HCT116 (cell line): ENCODE measurements at regions not wholly inside any gene's neighbourhood (a gene's known extent, or its start where the extent isn't known, plus 50 kb on each side); places are given as distances from the start of the nearest gene placed in this dataset.

Experiments used
- ATAC-seq: fragments of 200-7000 bp; cut with Tn5 transposase; 2 replicates; pipeline ENCODE4 v1.9.1; 2020; ENCODE audit warnings: mild to moderate bottlenecking, moderate library complexity
- BruUV-seq: library from RNA; stranded (reverse); fragments of 400-500 nt; replicated peaks from 2 replicates; lab custom pipeline; 2021; lab: Mats Ljungman, UMichigan
- CTCF ChIA-PET: fragments of 300-600 bp; sonication (Branson Sonifier 250); formaldehyde crosslinking; loops from one replicate; lab custom pipeline; 2021; ENCODE audit warnings: antibody characterized with exemption; lab: Charles Lee
- POLR2A ChIA-PET: fragments of 300-600, 350-600 bp; sonication (Branson Sonifier 250); formaldehyde crosslinking; loops from one replicate; lab custom pipeline; 2021; ENCODE audit warnings: antibody characterized with exemption; lab: Charles Lee
- RAD21 ChIA-PET, 2 experiments: fragments of 300-600 bp; sonication (Branson Sonifier 250); formaldehyde crosslinking; loops; one replicate each; lab custom pipeline; 2023; ENCODE audit warnings: low total read pairs in 2 of 2; ENCODE audit not compliant: uncharacterized antibody in 2 of 2, unreplicated experiment in 2 of 2, low non-redundant PET in 1 of 2; lab: Charles Lee
- DNase-seq: peaks from one replicate; pipeline ENCODE4 v3.0.0-alpha.2; 2010; ENCODE audit warnings: low read depth, low spot score
- H2AFZ ChIP-seq: fragments of 200-600 bp; shearing (Covaris generic), sonication (generic); 2 replicates; pipeline ENCODE4 v1.6.1; 2017; ENCODE audit warnings: low read depth, mixed run types, mixed read lengths, antibody characterized with exemption, low read length; ENCODE audit not compliant: poor library complexity, severe bottlenecking
- H3K27ac ChIP-seq: 2 replicates; pipeline ENCODE4 v1.5.1; 2012; ENCODE audit warnings: low read depth, low read length
- H3K27me3 ChIP-seq: fragments of 200-600 bp; sonication (generic); 2 replicates; pipeline ENCODE4 v1.6.1; 2016; ENCODE audit warnings: mixed run types, low read length, mixed read lengths; ENCODE audit not compliant: insufficient read depth
- H3K36me3 ChIP-seq, 2 experiments: fragments of 200-500 bp in 1 of 2; fragments of 200-600 bp in 1 of 2; sonication (Bioruptor generic) in 1 of 2; sonication (generic) in 1 of 2; 2 replicates each; pipeline versions ENCODE4 v1.5.1 to v1.6.1; 2014 to 2016; ENCODE audit warnings: low read length in 2 of 2, inconsistent platforms in 1 of 2, mixed read lengths in 1 of 2, mixed run types in 1 of 2; ENCODE audit not compliant: insufficient read depth in 2 of 2, control insufficient read depth in 1 of 2
- H3K4me1 ChIP-seq, 2 experiments: fragments of 200-600 bp in 1 of 2; sonication (generic) in 1 of 2; 2 replicates each; pipeline versions ENCODE4 v1.5.1 to v1.6.1; 2012 to 2017; ENCODE audit warnings: low read length in 2 of 2, inconsistent platforms in 1 of 2, mild to moderate bottlenecking in 1 of 2, mixed read lengths in 1 of 2, mixed run types in 1 of 2, moderate library complexity in 1 of 2; ENCODE audit not compliant: insufficient read depth in 2 of 2, control insufficient read depth in 1 of 2
- H3K4me2 ChIP-seq: fragments of 200-600 bp; sonication (generic); 2 replicates; pipeline ENCODE4 v1.6.1; 2017; ENCODE audit warnings: mixed run types, low read length, mixed read lengths
- H3K4me3 ChIP-seq, 2 experiments: fragments of 200-600 bp in 1 of 2; sonication (generic) in 1 of 2; replicated peaks in 1 of 2; 2 replicates each; pipeline ENCODE4 v1.5.1; 2011 to 2016; ENCODE audit warnings: low read length in 2 of 2, control low read depth in 1 of 2, low read depth in 1 of 2, mild to moderate bottlenecking in 1 of 2, mixed read lengths in 1 of 2, mixed run types in 1 of 2
- H3K79me2 ChIP-seq: fragments of 200-600 bp; sonication (generic); 2 replicates; pipeline ENCODE4 v1.6.1; 2017; ENCODE audit warnings: mild to moderate bottlenecking, mixed run types, low read length, moderate library complexity, mixed read lengths; ENCODE audit not compliant: insufficient read depth
- H3K9ac ChIP-seq: fragments of 200-600 bp; sonication (generic); 2 replicates; pipeline ENCODE4 v1.6.1; 2016; ENCODE audit warnings: low read length, mixed read lengths
- H3K9me2 ChIP-seq: fragments of 200-600 bp; sonication (generic), shearing (Covaris generic); 2 replicates; pipeline ENCODE4 v1.6.1; 2017; ENCODE audit warnings: mixed run types, mild to moderate bottlenecking, moderate library complexity; ENCODE audit not compliant: insufficient read depth
- H3K9me3 ChIP-seq, 2 experiments: fragments of 200-500 bp in 1 of 2; fragments of 200-600 bp in 1 of 2; sonication (Bioruptor generic) in 1 of 2; sonication (generic) in 1 of 2; 2 replicates each; pipeline ENCODE4 v1.6.1; 2014 to 2017; ENCODE audit warnings: low read length in 2 of 2, mixed read lengths in 2 of 2, inconsistent platforms in 1 of 2, low read depth in 1 of 2, mild to moderate bottlenecking in 1 of 2, mixed run types in 1 of 2, moderate library complexity in 1 of 2; ENCODE audit not compliant: control insufficient read depth in 1 of 2, insufficient read depth in 1 of 2
- H4K20me1 ChIP-seq: fragments of 200-600 bp; sonication (generic), shearing (Covaris generic); 2 replicates; pipeline ENCODE4 v1.6.1; 2017; ENCODE audit warnings: mixed run types, mild to moderate bottlenecking, moderate library complexity; ENCODE audit not compliant: insufficient read depth
- CBX3 ChIP-seq: IDR thresholded peaks from 2 replicates; pipeline ENCODE4 v1.6.1; 2012; ENCODE audit warnings: low read depth
- CEBPB ChIP-seq: IDR thresholded peaks from 2 replicates; pipeline ENCODE4 v1.6.1; 2012; ENCODE audit warnings: low read depth
- EGR1 ChIP-seq: IDR thresholded peaks from 2 replicates; pipeline ENCODE4 v1.6.1; 2012; ENCODE audit warnings: low read depth
- ELF1 ChIP-seq: IDR thresholded peaks from 2 replicates; pipeline ENCODE4 v1.6.1; 2012; ENCODE audit warnings: low read depth, borderline replicate concordance
- EZH2 ChIP-seq: fragments of 200-600 bp; sonication (generic); IDR thresholded peaks from 2 replicates; pipeline ENCODE4 v1.6.1; 2017; ENCODE audit warnings: antibody characterized with exemption, mixed run types
- JUND ChIP-seq: IDR thresholded peaks from 2 replicates; pipeline ENCODE4 v1.6.1; 2012
- SIN3A ChIP-seq: IDR thresholded peaks from 2 replicates; pipeline ENCODE4 v1.6.1; 2012; ENCODE audit warnings: low read depth
- SP1 ChIP-seq: IDR thresholded peaks from 2 replicates; pipeline ENCODE4 v1.6.1; 2012; ENCODE audit warnings: low read depth
- YY1 ChIP-seq: IDR thresholded peaks from 2 replicates; pipeline ENCODE4 v1.6.1; 2011; ENCODE audit warnings: low read length, low read depth, moderate library complexity, mild to moderate bottlenecking; ENCODE audit not compliant: insufficient replicate concordance; ENCODE audit errors: extremely low read depth
- ZFX ChIP-seq: fragments of 450-650 bp; IDR thresholded peaks from 2 replicates; pipeline ENCODE4 v1.6.1; 2017
- intact Hi-C: fragments of 100-400 bp; cut with micrococcal nuclease; formaldehyde crosslinking; loops from 2 replicates; pipeline ENCODE4 v1.10.0; 2022
- TF ChIP-seq, protein P1 (sequence below): IDR thresholded peaks from 2 replicates; pipeline ENCODE4 v1.6.1; 2011; ENCODE audit warnings: mild to moderate bottlenecking, low read length, moderate library complexity; ENCODE audit not compliant: insufficient replicate concordance; ENCODE audit errors: extremely low read depth
- TF ChIP-seq, protein P2 (sequence below): IDR thresholded peaks from 2 replicates; pipeline ENCODE4 v1.6.1; 2012
- TF ChIP-seq, protein P3 (sequence below), 3 experiments: fragments of 200-600 bp in 1 of 3; sonication (generic) in 1 of 3; IDR thresholded peaks in 2 of 3; conservative IDR thresholded peaks in 1 of 3; 2 replicates each; pipeline ENCODE4 v1.5.1; 2012 to 2017; ENCODE audit warnings: low read depth in 2 of 3, low read length in 2 of 3, antibody characterized with exemption in 1 of 3, borderline replicate concordance in 1 of 3, control low read depth in 1 of 3, mild to moderate bottlenecking in 1 of 3, mixed read lengths in 1 of 3, mixed run types in 1 of 3, moderate library complexity in 1 of 3; ENCODE audit not compliant: insufficient read depth in 1 of 3

DNA sequence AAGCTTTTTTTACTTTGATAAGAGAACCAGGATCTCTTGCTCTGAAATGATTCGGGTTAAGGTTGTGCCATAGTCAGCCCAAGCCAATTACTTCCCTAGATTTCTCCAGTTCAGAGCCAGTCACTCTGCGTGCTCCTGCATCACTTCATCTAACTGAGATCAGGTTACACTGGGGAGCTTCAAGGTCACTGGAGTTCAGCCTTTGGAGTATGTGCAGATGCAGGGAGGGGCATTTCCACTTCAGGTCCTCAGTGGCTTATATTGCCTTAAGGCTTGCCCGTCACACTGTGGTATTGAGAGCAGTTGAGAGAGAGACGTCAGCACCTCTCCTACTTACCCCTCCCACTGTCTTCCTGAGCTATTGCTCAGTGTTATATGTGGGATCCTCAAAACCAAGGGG lies 317.8 kb downstream of the EPHA4 start:
- peaks cover 7% of the 10 kb centered on the region; the same call in 1 of the 2 replicates for H3K27me3 ChIP-seq
- no peak overlapping the region for H2AFZ ChIP-seq
- POLR2A ChIA-PET, result no interaction called here
- no peak overlapping the region for H3K4me2 ChIP-seq
- no peaks in the 10 kb centered on the region for H4K20me1 ChIP-seq
- no peaks in the 10 kb centered on the region for H3K9me2 ChIP-seq
- no peaks in the 10 kb centered on the region for H3K9me3 ChIP-seq
- TF ChIP-seq ELF1 (no peak), YY1 (no peak), EZH2 (no peak), SIN3A (no peak), CBX3 (no peak), EGR1 (no peak), CEBPB (no peak), SP1 (no peak), ZFX (no peak), JUND (no peak)
- TF ChIP-seq, protein P1, sequence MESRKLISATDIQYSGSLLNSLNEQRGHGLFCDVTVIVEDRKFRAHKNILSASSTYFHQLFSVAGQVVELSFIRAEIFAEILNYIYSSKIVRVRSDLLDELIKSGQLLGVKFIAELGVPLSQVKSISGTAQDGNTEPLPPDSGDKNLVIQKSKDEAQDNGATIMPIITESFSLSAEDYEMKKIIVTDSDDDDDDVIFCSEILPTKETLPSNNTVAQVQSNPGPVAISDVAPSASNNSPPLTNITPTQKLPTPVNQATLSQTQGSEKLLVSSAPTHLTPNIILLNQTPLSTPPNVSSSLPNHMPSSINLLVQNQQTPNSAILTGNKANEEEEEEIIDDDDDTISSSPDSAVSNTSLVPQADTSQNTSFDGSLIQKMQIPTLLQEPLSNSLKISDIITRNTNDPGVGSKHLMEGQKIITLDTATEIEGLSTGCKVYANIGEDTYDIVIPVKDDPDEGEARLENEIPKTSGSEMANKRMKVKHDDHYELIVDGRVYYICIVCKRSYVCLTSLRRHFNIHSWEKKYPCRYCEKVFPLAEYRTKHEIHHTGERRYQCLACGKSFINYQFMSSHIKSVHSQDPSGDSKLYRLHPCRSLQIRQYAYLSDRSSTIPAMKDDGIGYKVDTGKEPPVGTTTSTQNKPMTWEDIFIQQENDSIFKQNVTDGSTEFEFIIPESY, result no peak
- TF ChIP-seq, protein P2, sequence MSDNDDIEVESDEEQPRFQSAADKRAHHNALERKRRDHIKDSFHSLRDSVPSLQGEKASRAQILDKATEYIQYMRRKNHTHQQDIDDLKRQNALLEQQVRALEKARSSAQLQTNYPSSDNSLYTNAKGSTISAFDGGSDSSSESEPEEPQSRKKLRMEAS, result no peak
- TF ChIP-seq, protein P3, sequence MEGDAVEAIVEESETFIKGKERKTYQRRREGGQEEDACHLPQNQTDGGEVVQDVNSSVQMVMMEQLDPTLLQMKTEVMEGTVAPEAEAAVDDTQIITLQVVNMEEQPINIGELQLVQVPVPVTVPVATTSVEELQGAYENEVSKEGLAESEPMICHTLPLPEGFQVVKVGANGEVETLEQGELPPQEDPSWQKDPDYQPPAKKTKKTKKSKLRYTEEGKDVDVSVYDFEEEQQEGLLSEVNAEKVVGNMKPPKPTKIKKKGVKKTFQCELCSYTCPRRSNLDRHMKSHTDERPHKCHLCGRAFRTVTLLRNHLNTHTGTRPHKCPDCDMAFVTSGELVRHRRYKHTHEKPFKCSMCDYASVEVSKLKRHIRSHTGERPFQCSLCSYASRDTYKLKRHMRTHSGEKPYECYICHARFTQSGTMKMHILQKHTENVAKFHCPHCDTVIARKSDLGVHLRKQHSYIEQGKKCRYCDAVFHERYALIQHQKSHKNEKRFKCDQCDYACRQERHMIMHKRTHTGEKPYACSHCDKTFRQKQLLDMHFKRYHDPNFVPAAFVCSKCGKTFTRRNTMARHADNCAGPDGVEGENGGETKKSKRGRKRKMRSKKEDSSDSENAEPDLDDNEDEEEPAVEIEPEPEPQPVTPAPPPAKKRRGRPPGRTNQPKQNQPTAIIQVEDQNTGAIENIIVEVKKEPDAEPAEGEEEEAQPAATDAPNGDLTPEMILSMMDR (IDR thresholded peaks at IDR 0.05 in 2 of 3, conservative IDR thresholded peaks at IDR 0.05 in 1 of 3; ENCODE audit: borderline replicate concordance in 1 of 3, insufficient read depth in 1 of 3, low read depth in 2 of 3, low read length in 2 of 3), result no peak
- no peaks in the 10 kb centered on the region for H3K79me2 ChIP-seq
- CTCF ChIA-PET, result no interaction called here
- DNase-seq (no peak), ATAC-seq (no peak)
- BruUV-seq, result no TSS peak
- intact Hi-C loops, result no loop called here
- no peaks in the 10 kb centered on the region for H3K36me3 ChIP-seq
- RAD21 ChIA-PET, result no interaction called here
- H3K4me1 ChIP-seq, result no peaks in the 10 kb centered on the region
- no peak overlapping the region for H3K9ac ChIP-seq
- H3K4me3 ChIP-seq, result no peak overlapping the region
- no peak overlapping the region for H3K27ac ChIP-seq
